ENCODE measurements at regions not wholly inside any gene's neighbourhood (a gene's known extent, or its start where the extent isn't known, plus 50 kb on each side); places are given as distances from the start of the nearest gene placed in this dataset.

DNA sequence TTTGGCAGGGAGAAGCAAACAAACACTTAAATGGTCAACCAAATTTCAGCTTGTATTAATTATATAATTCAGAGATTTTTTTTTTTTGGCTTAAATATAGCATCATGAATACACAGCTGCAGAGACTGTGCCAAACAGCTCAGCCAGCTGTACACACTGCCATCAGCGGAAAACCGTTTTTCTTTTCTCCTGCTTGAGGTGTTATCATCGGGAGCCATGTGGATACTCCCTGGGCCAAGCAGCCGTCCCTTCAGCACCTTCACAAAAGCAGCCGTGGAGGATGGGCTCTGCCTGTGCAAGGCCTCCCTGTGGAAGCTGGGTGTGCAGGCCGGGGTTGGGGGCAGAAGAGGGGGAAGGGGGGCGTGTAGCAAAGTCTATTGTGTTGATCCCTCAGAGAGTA lies 85.0 kb downstream of the NUF2 start:
- in situ Hi-C loops (cut with HindIII; ENCODE audit: low sequenced_read_pairs), result no loop called here

DNA sequence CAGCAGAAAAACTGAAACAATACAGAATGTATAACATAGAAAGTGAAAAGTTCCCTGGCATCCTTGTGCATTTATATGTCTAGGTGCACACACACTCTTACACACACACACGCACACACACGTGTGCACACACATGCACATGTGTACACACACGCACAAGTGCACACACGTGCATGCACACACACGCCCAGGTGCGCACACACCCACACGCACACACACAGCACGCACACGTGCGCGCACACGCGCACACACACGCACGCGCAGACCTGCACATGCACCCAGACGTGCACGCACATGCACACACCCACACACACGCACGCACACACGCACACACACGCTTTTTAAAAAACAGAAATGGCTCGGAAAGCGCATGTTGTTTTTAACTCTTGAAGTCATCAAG lies 86.5 kb downstream of the NUF2 start:
- in situ Hi-C loops (cut with HindIII; ENCODE audit: low sequenced_read_pairs), result no loop called here

DNA sequence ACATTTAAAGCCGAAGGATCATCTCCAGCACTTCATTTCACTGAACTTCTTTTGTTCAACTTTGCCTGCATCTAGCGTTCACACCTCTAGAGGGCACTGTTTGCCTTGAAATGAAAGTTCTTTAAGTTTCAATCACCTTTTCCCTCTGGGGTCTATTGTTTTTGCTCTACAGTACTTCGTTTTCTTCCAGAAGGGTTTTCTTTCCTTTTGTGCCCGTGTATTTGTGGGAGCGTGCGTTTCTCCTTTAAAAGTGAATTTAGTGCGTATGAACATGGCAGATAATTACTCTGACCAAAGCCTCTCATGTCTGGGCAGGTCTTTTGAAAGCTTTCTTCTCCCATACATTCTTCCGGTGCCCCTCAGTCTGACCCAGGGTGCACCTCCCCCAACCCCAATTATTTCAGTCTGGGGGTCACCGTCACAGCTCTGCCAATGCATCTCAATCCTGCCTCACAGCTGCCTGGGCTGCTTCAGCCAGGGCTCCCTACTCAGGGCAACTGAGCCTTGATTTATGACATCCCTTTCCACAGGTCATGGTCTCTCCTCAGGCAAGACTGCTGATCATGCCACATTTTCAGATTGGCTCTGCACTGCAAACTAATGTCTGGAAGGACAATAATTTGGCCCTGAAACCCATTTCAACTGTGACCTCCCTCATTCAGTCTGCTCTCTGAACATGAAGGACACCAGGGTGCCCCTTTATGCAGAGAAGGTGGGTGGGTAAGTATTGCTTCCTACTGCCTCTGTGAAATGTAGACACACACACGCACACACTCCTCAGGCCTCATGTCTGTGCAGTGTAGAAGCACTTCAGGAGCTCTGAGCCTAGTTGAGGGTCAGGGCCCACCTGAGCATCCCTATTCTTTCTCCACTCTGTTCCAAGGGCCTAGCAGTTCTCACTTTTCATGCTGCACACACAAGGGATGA lies 88.6 kb downstream of the NUF2 start:
- in situ Hi-C loops (cut with HindIII; ENCODE audit: low sequenced_read_pairs), result no loop called here

DNA sequence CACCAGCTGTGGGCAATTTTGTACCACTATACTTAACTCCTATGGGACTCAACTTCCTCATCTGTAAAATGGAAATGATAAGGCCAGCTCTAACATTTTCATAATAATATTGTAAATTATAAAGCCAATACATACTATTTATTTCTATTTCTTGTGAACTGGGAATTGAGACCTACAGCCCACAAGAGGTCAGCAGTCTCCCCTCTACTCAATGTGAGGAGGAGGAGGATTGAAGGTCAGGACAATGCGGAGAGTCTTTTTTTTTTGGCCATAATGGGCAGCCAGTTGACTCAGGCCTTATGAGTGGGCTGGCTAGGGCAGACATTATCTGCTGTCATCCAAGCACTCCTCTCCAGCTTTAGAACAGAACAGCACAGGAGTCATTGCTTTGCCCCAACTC lies 90.5 kb downstream of the NUF2 start:
- in situ Hi-C loops (cut with HindIII; ENCODE audit: low sequenced_read_pairs), result no loop called here

DNA sequence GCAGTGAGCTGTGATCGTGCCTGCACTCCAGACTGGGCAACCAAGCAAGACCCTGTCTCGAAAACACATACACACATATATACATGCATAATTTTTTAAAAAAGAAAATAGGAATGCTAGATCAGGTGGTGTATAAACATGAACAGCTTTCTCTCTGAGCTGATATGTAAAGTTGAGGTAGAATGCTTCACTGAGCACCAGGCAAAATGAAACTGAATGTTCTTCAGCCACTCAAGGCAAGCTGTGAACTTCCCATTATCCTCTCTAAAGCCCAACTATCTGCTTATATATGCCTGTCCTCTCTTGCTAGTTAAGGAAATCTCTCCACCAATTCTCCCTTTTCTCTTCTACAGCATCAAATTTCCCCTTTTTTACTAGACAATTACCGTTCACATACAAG lies 93.0 kb downstream of the NUF2 start:
- in situ Hi-C loops (cut with HindIII; ENCODE audit: low sequenced_read_pairs), result no loop called here

DNA sequence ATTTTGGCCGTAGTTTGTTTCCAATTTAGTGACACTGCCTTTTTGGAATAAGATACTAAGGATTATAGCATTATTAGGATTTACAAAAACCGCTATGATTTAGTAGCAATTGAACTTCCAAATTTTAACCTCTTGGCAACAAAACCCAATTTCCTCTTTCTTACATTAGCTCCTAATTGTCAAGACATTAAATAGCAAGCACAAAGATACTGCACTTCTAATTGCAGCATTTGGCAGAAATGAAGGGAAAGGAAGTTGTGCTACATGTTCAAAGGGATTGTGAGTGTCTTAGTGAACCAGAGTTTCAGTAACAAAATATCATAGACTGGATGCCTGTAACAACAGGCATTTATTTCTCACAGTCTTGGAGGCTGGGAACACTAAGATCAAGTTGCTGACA lies 99.9 kb downstream of the NUF2 start:
- in situ Hi-C loops (cut with HindIII; ENCODE audit: low sequenced_read_pairs), result no loop called here

DNA sequence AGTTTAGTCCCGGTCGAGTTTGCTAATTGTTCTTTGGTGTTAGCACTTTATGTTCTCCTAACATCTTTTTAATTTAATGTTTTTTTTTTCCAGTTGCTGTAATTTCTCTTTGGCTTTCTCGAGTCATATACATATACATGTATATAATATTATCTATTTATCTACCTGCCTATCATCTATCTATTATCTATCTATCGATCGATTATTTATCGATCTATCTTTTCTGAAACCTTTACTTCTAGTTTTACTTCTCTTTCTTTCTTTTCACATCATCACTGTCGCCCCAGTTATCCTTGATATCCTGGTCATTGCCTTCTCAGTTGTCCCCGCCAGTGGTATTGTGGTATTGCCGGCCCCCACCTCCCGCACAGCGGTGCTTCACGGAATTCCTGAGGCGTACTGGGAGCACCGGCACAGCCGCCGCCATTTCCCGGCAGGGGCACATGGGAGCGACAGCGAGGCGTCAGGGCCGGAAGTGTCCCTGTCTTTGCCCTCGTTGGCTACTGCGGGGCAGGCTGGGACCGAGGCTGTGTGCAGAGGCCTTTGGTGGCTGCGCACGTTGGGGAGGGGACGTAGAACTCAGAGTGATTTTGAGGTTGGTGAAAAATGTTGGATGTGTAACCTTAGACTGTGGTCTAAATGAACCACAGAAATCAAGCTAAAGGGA lies 101.1 kb downstream of the NUF2 start:
- in situ Hi-C loops (cut with HindIII; ENCODE audit: low sequenced_read_pairs), result no loop called here

DNA sequence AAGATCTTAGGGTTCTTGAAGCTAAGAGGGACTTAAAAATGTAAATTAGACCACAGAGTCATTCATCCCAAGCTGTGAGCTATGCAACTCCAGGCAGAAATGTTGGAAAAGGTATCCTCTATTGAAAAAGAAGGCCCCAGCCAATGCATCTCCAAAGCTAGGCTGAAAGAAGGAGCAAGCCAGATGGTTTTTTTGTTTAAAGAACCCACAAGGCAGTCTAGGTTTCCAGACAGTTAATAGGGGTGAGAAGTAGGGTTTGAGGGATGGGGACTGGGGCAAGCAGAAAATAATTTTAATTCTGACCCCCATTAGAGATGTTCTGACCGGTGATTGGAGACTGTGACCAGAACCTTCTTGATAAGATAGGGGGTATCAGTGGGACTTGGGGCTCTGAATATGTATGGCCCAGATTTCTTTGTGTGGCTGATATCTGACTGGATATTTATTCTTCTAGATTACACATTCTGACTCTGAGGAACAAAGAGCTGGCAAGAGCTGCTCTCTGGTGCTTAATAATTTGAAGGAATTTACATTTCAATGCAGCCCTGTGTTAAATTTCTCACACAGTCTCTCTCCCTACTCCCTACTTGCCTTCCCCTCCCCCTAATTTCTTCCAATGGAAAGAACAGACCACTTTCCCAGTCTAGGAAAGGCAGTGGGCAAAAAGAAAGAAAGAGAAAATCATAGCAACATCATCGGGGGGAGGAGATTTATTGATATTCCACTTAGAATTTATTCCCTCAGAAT lies 104.9 kb downstream of the NUF2 start:
- in situ Hi-C loops (cut with HindIII; ENCODE audit: low sequenced_read_pairs), result no loop called here

DNA sequence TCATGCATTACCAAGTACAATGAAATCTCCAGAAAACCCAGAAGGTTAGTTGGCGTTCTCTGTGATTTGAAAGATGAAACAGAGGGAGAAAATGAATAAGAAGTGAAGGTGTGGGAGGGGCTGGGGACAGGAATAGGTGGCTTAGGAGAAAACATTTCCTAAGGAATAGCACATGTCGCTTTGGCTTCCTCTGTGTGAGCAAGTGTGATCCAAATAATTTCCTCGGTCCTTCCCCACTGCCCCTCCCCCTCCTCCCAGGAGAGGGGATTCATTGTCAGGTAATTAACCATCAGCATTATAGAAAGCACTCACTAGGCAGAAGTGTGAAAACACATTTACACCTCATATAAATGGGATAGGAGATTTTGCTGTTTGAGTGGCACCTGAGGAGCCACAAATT lies 105.5 kb downstream of the NUF2 start:
- in situ Hi-C loops (cut with HindIII; ENCODE audit: low sequenced_read_pairs), result no loop called here

DNA sequence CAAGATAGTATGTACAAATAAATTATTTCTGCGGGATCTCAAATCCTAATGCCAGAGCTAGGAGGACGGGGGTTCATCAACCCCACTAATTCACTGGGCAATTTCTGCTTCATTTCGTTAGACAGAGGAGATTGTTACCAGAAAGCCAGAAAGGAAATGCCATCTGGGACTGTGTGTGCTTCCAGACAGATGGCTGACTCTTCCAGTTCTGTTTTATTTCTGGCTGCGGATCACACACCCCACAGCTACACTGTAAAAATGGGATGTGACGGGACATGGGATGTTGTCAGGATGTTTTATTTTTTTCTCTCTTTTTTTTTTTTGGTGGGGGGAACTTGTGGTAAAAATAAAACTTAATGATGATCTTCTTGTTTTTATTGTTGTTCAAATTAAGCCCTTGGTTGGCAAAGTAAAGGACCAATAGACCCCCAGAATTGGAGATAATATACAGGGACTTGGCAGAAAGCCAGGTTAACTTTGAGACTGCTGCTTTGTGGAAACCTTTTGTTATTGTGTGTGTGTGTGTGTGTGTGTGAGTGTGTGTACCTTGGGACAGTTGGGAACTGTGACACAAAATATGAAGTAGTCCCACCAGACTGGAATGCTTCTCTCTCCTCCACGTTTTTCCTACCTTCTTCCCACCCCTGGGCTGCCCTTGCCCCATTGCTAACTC lies 114.5 kb downstream of the NUF2 start:
- in situ Hi-C loops (cut with HindIII; ENCODE audit: low sequenced_read_pairs), result no loop called here

DNA sequence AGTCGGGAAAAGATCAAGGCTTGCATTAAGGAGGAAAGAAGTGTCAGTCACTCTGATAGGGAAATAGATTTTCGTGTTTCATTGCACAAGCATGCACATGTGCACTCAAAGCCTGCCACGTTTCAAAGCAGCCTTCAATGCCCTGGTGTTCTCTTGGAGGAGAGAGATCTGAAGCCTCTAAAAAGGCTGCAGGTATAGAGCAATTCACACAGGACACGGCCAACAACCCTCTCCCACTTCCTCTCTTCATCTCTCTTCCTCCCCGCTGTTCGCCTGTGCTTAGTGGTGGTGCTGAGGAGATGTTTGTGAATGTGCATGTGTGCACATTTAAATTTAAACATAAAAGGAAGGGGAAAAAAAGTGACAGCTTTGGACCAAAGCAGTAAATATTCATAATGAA lies 117.7 kb downstream of the NUF2 start:
- in situ Hi-C loops (cut with HindIII; ENCODE audit: low sequenced_read_pairs), result no loop called here

DNA sequence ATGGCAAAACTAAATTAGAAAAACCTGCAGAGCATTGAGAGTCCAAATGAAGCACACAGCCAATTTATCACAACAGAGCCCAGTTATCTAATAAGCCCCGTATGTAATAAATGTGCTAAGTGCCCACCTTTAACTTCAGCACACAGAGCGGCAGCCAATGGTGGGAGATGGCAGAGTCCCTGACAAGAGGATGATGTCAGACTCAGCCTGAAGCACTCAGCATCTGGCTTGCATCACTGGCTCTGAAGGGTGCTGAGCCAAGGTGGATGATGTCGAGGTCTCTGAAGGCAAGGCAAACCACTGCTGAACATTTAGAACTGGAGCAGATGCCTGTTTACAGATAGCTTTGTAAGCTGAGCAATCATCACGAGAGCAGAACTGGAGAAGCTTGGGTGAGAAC lies 118.3 kb downstream of the NUF2 start:
- in situ Hi-C loops (cut with HindIII; ENCODE audit: low sequenced_read_pairs), result no loop called here

DNA sequence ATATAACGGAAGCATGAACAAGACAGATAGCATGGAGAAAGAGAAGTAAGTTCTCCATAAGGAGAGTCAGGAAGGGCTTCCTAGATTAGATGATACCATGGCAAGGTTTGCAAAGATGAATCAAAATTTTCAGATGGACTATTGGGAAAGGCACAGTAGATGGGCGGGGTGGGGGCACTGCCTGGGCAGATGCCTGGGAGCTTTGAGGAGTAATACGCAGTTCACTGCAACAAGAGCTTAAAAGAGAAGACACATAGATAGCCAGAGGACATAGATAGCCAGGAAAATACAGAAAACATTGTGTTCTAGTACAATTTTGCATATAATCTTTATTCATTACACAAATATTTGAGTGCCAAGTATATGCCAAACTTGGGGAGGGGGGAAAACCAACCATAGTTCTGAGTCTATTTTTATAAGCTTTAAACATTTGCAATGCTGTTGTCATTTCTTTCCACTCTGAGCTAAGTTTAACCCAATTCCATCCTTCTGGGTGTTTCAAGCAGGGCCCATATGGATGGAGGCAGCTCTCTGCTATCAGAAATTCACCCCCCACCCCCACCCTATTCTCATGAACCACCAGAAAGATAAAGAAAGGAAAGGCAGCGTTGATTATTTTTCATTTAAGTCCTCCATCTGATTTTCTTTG lies 120.6 kb downstream of the NUF2 start:
- in situ Hi-C loops (cut with HindIII; ENCODE audit: low sequenced_read_pairs), result no loop called here

DNA sequence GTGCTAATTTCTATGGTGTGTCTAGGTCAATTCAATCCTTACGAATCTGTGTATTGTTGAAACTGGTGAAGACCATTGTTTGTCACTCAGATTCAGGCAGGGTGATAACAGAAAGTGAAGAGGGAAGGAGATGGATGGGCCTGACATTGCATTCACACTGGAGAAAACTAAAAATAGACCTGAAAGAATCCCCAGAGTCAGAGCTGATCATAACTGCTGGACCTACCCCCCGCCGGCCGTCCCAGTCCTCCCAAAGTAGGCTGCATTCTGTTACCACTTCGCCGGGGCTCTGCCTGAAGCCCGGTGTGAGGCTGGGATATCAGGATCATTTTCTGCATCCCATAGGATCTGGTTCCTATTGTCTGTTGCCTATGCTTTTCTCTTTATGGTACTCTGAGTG lies 121.1 kb downstream of the NUF2 start:
- in situ Hi-C loops (cut with HindIII; ENCODE audit: low sequenced_read_pairs), result no loop called here

DNA sequence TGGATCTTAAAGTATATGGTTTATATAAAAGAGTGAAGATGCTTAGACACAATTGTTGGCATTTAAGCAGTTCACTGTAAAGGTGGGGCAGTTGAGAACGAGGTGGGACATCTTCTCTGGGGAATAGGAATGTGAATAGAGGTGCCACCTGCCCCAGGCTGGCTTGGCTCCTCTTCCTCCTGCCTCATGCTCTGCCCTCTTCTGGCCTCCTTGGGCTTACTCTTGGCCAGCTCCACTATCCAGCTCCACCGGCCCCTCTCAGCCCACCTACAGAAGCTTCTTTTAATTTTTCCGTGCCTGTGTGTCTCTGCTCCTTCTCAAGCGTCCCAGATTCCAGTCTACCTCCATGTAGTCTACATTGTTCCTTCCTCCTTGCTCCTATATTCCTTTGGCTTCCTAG lies 122.1 kb downstream of the NUF2 start:
- in situ Hi-C loops (cut with HindIII; ENCODE audit: low sequenced_read_pairs), result no loop called here

DNA sequence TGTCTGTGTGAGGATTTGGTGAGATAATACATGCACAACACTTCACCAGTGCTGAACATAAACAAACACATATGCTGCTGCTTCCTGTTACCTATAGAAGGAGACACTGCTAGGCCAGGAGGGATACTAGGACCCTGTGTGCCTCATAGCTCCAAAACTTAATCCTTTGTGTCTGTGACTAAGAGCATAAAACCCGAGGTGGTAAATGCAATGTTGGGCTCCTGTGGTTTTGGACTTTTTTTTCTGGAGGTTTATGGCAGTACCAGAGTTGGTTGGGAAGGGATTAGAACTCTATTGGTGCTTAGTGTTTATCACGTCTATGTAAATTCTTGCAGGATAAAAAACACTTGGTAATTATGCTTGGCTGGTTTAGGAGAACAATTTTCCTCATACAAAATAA lies 122.9 kb downstream of the NUF2 start:
- in situ Hi-C loops (cut with HindIII; ENCODE audit: low sequenced_read_pairs), result no loop called here

DNA sequence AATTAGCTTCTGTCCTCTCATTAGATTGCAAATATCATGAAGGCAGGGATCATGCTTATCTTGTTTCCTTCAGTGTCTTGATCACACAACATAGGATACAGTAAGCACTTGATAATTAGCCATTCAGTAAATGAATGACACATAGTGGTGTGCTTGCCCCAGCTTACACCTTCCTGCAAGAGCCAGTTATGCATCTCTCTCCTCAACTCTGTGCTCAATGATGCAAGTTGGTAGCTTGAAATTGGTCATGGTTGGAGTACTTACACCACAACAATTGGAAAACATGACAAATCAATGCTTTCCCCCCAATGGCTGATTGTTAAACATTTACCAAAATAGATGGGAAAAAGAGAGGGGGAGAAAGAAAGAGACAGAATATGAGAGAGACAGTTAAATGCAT lies 129.2 kb downstream of the NUF2 start:
- in situ Hi-C loops (cut with HindIII; ENCODE audit: low sequenced_read_pairs), result no loop called here

DNA sequence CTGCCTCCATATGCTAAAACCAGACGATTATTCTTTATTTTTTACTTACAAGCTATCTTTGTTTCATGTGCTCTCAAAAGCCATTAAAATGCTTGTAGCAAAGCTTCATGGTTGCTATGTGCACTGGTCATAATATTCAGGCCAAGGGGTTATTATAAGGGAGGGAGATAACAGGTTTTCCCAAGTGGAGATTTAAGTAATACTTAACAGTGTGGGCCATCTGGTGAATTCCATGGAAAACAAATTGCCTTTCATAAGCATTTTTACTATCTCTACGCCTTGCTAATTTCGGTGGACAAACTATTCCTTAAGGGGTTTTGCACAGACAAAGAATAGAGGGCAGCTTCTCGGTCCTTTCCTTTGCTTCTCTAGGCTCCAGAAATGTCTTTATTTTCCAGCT lies 137.8 kb downstream of the NUF2 start:
- in situ Hi-C loops (cut with HindIII; ENCODE audit: low sequenced_read_pairs), result no loop called here

DNA sequence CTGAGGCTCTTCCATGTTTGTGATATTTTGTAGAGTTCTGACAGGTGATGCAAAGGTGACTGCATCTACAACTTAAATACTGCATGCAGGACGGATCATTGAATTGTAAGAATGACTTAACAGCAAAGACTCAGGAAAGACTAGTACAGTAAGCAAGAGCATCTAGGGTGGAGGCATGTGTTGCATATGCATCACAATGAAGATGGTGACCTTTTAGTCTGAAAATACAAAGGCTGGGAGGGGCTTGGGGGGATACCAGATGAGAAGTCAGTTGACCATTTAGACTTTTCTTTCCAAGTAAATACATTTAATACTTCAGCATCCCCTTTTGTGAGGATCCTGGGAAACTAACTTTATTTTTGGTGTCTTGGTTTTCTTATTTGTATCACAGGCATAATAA lies 145.5 kb downstream of the NUF2 start:
- in situ Hi-C loops (cut with HindIII; ENCODE audit: low sequenced_read_pairs), result no loop called here

DNA sequence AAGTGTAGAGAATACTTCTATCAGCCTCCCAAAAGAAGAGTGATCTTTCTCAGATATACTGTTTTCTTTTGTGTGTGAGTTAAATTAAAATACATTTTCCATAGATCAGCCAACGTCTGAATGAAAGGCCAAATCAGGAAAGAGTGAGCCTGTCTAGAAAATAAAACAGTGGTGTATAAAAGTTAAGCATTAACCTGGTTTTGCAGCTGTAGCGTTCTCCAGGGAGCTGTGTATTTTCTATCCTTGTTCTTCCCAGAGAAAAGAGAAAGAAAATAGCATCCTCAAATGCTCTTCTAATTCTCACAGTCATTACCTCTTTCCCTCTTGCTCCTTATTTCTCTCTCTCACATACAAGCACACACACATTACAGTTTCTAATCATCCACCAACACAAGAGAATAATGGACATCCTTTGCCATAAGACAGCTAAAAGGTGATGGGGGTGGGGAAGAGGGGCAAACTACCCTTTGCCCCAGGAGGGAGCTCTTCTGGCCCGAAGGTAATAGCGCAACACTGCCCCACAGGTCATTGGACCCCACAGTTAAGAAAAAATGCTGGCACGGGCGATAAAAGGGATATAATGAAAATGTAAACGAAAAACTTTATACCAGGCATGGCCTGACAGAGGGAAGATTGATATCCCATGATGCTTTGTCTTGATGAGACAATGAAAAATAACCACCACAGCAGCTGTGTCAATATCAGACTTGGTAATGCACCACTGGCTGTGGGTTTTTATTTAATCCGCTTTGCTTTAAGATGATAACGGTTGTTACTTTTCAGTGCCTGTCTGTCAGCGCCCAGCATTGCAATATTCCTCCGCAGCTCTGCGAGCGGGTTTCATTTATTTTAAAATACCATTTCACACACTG lies 150.3 kb downstream of the NUF2 start:
- in situ Hi-C loops (cut with HindIII; ENCODE audit: low sequenced_read_pairs), result no loop called here
